ENCODE measurements at regions not wholly inside any gene's neighbourhood (a gene's known extent, or its start where the extent isn't known, plus 50 kb on each side); places are given as distances from the start of the nearest gene placed in this dataset.

- H3K79me1 ChIP-seq (ENCODE audit: low read depth, low read length), result no peaks in the 10 kb centered on the region
- H4K91ac ChIP-seq (ENCODE audit: low read depth, low read length, poor library complexity), result no peak overlapping the region
- H3K4me3 ChIP-seq (ENCODE audit: low read length in 2 of 2), result no peak overlapping the region
- no peak overlapping the region for H4K8ac ChIP-seq (ENCODE audit: low read depth, low read length)
- H2BK5ac ChIP-seq (ENCODE audit: low read length), result no peak overlapping the region
- H3K18ac ChIP-seq (ENCODE audit: low read length), result no peak overlapping the region
- no peak overlapping the region for H3K14ac ChIP-seq (ENCODE audit: low read length)
- H3K23ac ChIP-seq (ENCODE audit: low read depth, low read length, poor library complexity), result no peak overlapping the region
- H3K4me2 ChIP-seq (ENCODE audit: insufficient read depth, low read length, poor library complexity, severe bottlenecking), result no peak overlapping the region
- no peaks in the 10 kb centered on the region for H3K9me3 ChIP-seq (replicated peaks in 1 of 2; ENCODE audit: control insufficient read depth in 2 of 2, insufficient read depth in 1 of 2, low read depth in 1 of 2, low read length in 2 of 2)
- no peak overlapping the region for H2BK15ac ChIP-seq (ENCODE audit: low read length)
- H2AK5ac ChIP-seq (ENCODE audit: low read depth, low read length), result no peak overlapping the region
- H2AFZ ChIP-seq (ENCODE audit: low read length), result no peak overlapping the region
- no peak overlapping the region for H2BK120ac ChIP-seq (ENCODE audit: low read depth, low read length)
- H3K4me1 ChIP-seq (ENCODE audit: control insufficient read depth in 2 of 2, insufficient read depth in 1 of 2, low read depth in 1 of 2, low read length in 2 of 2), result no peaks in the 10 kb centered on the region
- H3K9ac ChIP-seq (ENCODE audit: low read depth, low read length, poor library complexity), result no peak overlapping the region
- no peak for DNase-seq (ENCODE audit: low spot score)
- no peak overlapping the region for H3K27ac ChIP-seq (replicated peaks; ENCODE audit: low read length)
- H3K27me3 ChIP-seq (ENCODE audit: control insufficient read depth in 3 of 3, insufficient read depth in 3 of 3, low read depth in 1 of 3, low read length in 3 of 3), result no peaks in the 10 kb centered on the region
- H3K4ac ChIP-seq (ENCODE audit: low read length), result no peak overlapping the region
- H2BK12ac ChIP-seq (ENCODE audit: low read length), result no peak overlapping the region
- no CpG with 5 or more reads among the region's 2 CpGs for WGBS, 2 donors (ENCODE audit: extremely low coverage in 2 of 2, insufficient read length in 2 of 2, insufficient replicate concordance in 1 of 2)
- H3K36me3 ChIP-seq (replicated peaks in 1 of 2; ENCODE audit: control insufficient read depth in 2 of 2, insufficient read depth in 2 of 2, low read length in 2 of 2), result no peaks in the 10 kb centered on the region
These were observed 988.7 kb downstream of the NTRK3 start for GRCh38 chr15:87267798-87268197.

DNA sequence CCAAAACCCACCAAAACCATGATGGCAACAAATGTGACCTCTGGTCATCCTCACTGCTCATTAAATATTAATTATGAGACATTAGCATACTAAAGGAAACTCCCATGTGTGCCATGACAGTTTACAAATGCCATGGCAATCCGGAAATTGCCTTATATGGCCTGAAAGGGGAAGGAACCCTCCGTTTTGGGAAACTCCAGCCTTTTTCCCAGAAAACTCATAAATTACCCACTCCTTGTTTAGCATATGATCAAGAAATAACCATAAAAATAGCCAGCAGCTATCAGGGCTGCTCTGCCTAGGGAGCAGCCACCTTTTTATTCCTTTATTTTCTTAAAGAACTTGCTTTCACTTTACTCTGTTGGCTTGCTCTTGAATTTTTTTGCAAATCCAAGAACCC is 992.7 kb downstream of the NTRK3 start:
- no peak overlapping the region for H4K91ac ChIP-seq (ENCODE audit: low read depth, low read length, poor library complexity)
- no peak overlapping the region for H3K4me2 ChIP-seq (ENCODE audit: insufficient read depth, low read length, poor library complexity, severe bottlenecking)
- H3K23ac ChIP-seq (ENCODE audit: low read depth, low read length, poor library complexity), result no peak overlapping the region
- H2BK12ac ChIP-seq (ENCODE audit: low read length), result no peak overlapping the region
- H3K27ac ChIP-seq (replicated peaks; ENCODE audit: low read length), result no peak overlapping the region
- no peak overlapping the region for H2BK5ac ChIP-seq (ENCODE audit: low read length)
- H2BK120ac ChIP-seq (ENCODE audit: low read depth, low read length), result no peak overlapping the region
- no peak overlapping the region for H3K4me3 ChIP-seq (ENCODE audit: low read length in 2 of 2)
- H2AK5ac ChIP-seq (ENCODE audit: low read depth, low read length), result no peak overlapping the region
- no peak for DNase-seq (ENCODE audit: low spot score)
- H4K8ac ChIP-seq (ENCODE audit: low read depth, low read length), result no peak overlapping the region
- no peak overlapping the region for H3K18ac ChIP-seq (ENCODE audit: low read length)
- H2AFZ ChIP-seq (ENCODE audit: low read length), result no peak overlapping the region
- H3K14ac ChIP-seq (ENCODE audit: low read length), result no peak overlapping the region
- H3K36me3 ChIP-seq (replicated peaks in 1 of 2; ENCODE audit: control insufficient read depth in 2 of 2, insufficient read depth in 2 of 2, low read length in 2 of 2), result no peaks in the 10 kb centered on the region
- no peaks in the 10 kb centered on the region for H3K4me1 ChIP-seq (ENCODE audit: control insufficient read depth in 2 of 2, insufficient read depth in 1 of 2, low read depth in 1 of 2, low read length in 2 of 2)
- H3K27me3 ChIP-seq (ENCODE audit: control insufficient read depth in 3 of 3, insufficient read depth in 3 of 3, low read depth in 1 of 3, low read length in 3 of 3), result no peaks in the 10 kb centered on the region
- no CpG with 5 or more reads among the region's 2 CpGs for WGBS, 2 donors (ENCODE audit: extremely low coverage in 2 of 2, insufficient read length in 2 of 2, insufficient replicate concordance in 1 of 2)
- no peak overlapping the region for H2BK15ac ChIP-seq (ENCODE audit: low read length)
- no peaks in the 10 kb centered on the region for H3K79me1 ChIP-seq (ENCODE audit: low read depth, low read length)
- no peaks in the 10 kb centered on the region for H3K9me3 ChIP-seq (replicated peaks in 1 of 2; ENCODE audit: control insufficient read depth in 2 of 2, insufficient read depth in 1 of 2, low read depth in 1 of 2, low read length in 2 of 2)
- H3K9ac ChIP-seq (ENCODE audit: low read depth, low read length, poor library complexity), result no peak overlapping the region
- no peak overlapping the region for H3K4ac ChIP-seq (ENCODE audit: low read length)

GRCh38 chr15:87263296-87263695 is 993.2 kb downstream of the NTRK3 start:
- Histone ChIP-seq H3K36me3 (replicated peaks in 1 of 2; ENCODE audit: control insufficient read depth in 2 of 2, insufficient read depth in 2 of 2, low read length in 2 of 2) (no peaks in the 10 kb centered on the region), H2BK5ac (ENCODE audit: low read length) (no peak overlapping the region)

DNA sequence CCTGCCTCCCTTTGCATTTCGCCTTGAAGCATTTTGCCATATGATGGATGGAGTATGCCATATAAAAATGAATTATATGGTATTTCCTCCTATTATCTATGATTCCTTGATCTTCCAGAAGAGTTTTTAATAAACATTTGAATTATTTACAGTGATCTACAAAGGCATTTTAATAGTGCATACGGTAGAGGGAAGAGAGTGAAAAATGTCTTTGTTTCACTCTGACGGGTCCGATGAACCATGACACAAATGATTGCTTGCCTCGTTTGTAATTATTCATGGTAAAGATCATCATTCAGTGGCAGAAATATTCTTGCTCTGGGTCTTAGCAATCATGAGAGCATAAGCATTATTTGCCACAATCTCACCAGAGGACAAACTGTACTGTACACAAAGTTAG is 1010.9 kb downstream of the NTRK3 start:
- H2BK12ac ChIP-seq (ENCODE audit: low read length), result no peak overlapping the region
- H3K23ac ChIP-seq (ENCODE audit: low read depth, low read length, poor library complexity), result no peak overlapping the region
- no peak overlapping the region for H3K9ac ChIP-seq (ENCODE audit: low read depth, low read length, poor library complexity)
- H3K79me1 ChIP-seq (ENCODE audit: low read depth, low read length), result no peaks in the 10 kb centered on the region
- no peak overlapping the region for H2AK5ac ChIP-seq (ENCODE audit: low read depth, low read length)
- no peak overlapping the region for H3K14ac ChIP-seq (ENCODE audit: low read length)
- H4K91ac ChIP-seq (ENCODE audit: low read depth, low read length, poor library complexity), result no peak overlapping the region
- H2BK120ac ChIP-seq (ENCODE audit: low read depth, low read length), result no peak overlapping the region
- WGBS, 2 donors (ENCODE audit: extremely low coverage in 2 of 2, insufficient read length in 2 of 2, insufficient replicate concordance in 1 of 2), result no CpG with 5 or more reads among the region's 5 CpGs
- no peak overlapping the region for H3K4ac ChIP-seq (ENCODE audit: low read length)
- no peak overlapping the region for H3K18ac ChIP-seq (ENCODE audit: low read length)
- H3K4me1 ChIP-seq (ENCODE audit: control insufficient read depth in 2 of 2, insufficient read depth in 1 of 2, low read depth in 1 of 2, low read length in 2 of 2), result no peaks in the 10 kb centered on the region
- H3K4me3 ChIP-seq (ENCODE audit: low read length in 2 of 2), result no peak overlapping the region
- H3K36me3 ChIP-seq (replicated peaks in 1 of 2; ENCODE audit: control insufficient read depth in 2 of 2, insufficient read depth in 2 of 2, low read length in 2 of 2), result no peaks in the 10 kb centered on the region
- DNase-seq (ENCODE audit: low spot score), result no peak
- no peak overlapping the region for H4K8ac ChIP-seq (ENCODE audit: low read depth, low read length)
- H3K27me3 ChIP-seq (ENCODE audit: control insufficient read depth in 3 of 3, insufficient read depth in 3 of 3, low read depth in 1 of 3, low read length in 3 of 3), result no peaks in the 10 kb centered on the region
- no peak overlapping the region for H2BK15ac ChIP-seq (ENCODE audit: low read length)
- H3K4me2 ChIP-seq (ENCODE audit: insufficient read depth, low read length, poor library complexity, severe bottlenecking), result no peak overlapping the region
- no peak overlapping the region for H3K27ac ChIP-seq (replicated peaks; ENCODE audit: low read length)
- no peak overlapping the region for H2BK5ac ChIP-seq (ENCODE audit: low read length)
- H3K9me3 ChIP-seq (replicated peaks in 1 of 2; ENCODE audit: control insufficient read depth in 2 of 2, insufficient read depth in 1 of 2, low read depth in 1 of 2, low read length in 2 of 2), result no peaks in the 10 kb centered on the region
- no peak overlapping the region for H2AFZ ChIP-seq (ENCODE audit: low read length)

More at GRCh38 chr15:87263296-87263695, 993.2 kb downstream of the NTRK3 start:
- Histone ChIP-seq H2BK15ac (ENCODE audit: low read length) (no peak overlapping the region), H4K8ac (ENCODE audit: low read depth, low read length) (no peak overlapping the region), H2AFZ (ENCODE audit: low read length) (no peak overlapping the region), H3K4ac (ENCODE audit: low read length) (no peak overlapping the region), H3K23ac (ENCODE audit: low read depth, low read length, poor library complexity) (no peak overlapping the region), H3K4me3 (ENCODE audit: low read length in 2 of 2) (no peak overlapping the region), H3K18ac (ENCODE audit: low read length) (no peak overlapping the region), H4K91ac (ENCODE audit: low read depth, low read length, poor library complexity) (no peak overlapping the region), H3K4me2 (ENCODE audit: insufficient read depth, low read length, poor library complexity, severe bottlenecking) (no peak overlapping the region), H3K27me3 (ENCODE audit: control insufficient read depth in 3 of 3, insufficient read depth in 3 of 3, low read depth in 1 of 3, low read length in 3 of 3) (no peaks in the 10 kb centered on the region), H3K9ac (ENCODE audit: low read depth, low read length, poor library complexity) (no peak overlapping the region), H3K79me1 (ENCODE audit: low read depth, low read length) (no peaks in the 10 kb centered on the region), H2BK12ac (ENCODE audit: low read length) (no peak overlapping the region), H3K9me3 (replicated peaks in 1 of 2; ENCODE audit: control insufficient read depth in 2 of 2, insufficient read depth in 1 of 2, low read depth in 1 of 2, low read length in 2 of 2) (no peaks in the 10 kb centered on the region), H2AK5ac (ENCODE audit: low read depth, low read length) (no peak overlapping the region), H3K27ac (replicated peaks; ENCODE audit: low read length) (no peak overlapping the region), H3K4me1 (ENCODE audit: control insufficient read depth in 2 of 2, insufficient read depth in 1 of 2, low read depth in 1 of 2, low read length in 2 of 2) (no peaks in the 10 kb centered on the region), H2BK120ac (ENCODE audit: low read depth, low read length) (no peak overlapping the region), H3K14ac (ENCODE audit: low read length) (no peak overlapping the region)
- no peak for DNase-seq (ENCODE audit: low spot score)

Data from neuronal stem cell (in vitro differentiated cells).